ENCODE measurements at regions not wholly inside any gene's neighbourhood (a gene's known extent, or its start where the extent isn't known, plus 50 kb on each side); places are given as distances from the start of the nearest gene placed in this dataset.

DNA sequence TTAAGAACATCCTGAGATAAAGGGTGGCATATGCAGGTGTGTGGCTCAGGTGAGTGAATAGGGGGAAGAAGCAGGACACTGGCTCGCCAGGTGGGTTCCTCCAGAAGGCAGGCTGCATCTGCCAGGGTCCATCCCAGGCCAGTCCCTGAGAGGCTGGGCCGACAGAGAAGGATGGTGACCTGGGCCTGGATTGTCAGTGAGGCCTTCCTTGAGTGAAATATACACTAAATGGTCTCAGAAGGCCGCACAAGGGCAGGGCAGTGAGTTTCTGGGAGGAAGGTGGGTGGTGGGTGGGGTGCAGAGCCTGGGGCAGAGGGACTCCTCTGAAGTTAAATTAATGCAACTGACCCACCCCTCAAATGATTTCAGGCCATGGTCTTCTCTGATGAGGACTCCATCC lies 182.1 kb downstream of the ANKRD30B start:
- TF ChIP-seq, protein P1, sequence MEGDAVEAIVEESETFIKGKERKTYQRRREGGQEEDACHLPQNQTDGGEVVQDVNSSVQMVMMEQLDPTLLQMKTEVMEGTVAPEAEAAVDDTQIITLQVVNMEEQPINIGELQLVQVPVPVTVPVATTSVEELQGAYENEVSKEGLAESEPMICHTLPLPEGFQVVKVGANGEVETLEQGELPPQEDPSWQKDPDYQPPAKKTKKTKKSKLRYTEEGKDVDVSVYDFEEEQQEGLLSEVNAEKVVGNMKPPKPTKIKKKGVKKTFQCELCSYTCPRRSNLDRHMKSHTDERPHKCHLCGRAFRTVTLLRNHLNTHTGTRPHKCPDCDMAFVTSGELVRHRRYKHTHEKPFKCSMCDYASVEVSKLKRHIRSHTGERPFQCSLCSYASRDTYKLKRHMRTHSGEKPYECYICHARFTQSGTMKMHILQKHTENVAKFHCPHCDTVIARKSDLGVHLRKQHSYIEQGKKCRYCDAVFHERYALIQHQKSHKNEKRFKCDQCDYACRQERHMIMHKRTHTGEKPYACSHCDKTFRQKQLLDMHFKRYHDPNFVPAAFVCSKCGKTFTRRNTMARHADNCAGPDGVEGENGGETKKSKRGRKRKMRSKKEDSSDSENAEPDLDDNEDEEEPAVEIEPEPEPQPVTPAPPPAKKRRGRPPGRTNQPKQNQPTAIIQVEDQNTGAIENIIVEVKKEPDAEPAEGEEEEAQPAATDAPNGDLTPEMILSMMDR (IDR thresholded peaks at IDR 0.05; ENCODE audit: insufficient read depth, low read length, poor library complexity, severe bottlenecking): no peak
- TF ChIP-seq EZH2phosphoT487 (conservative IDR thresholded peaks at IDR 0.05; ENCODE audit: low read length): no peak
- no peaks in the 10 kb centered on the region for H3K9me3 ChIP-seq (ENCODE audit: insufficient read depth, low read length)
- H2AFZ ChIP-seq (ENCODE audit: low read depth, low read length, severe bottlenecking): no peak overlapping the region

DNA sequence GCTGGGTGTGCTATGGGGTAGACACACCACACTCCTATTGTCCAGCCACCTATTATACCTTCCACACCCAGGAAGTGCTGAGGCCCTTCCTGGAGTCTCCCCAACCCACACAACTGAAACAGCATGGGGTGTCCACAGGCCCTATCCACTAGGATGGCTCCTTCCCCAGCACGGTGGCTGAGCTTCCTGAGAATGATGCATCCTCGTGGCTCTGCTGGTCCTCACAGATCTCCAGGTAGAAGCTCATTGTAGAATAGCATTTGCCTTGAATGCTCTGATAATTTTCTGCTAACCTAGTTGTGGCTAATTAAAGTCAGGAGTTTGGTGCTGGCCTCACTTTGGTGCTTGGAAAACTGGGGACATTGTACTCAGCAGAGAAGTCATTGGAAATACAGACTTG lies 182.6 kb downstream of the ANKRD30B start:
- Histone ChIP-seq H3K4me3 (ENCODE audit: insufficient read depth, low read length, poor library complexity, severe bottlenecking) (no peak overlapping the region), H3K9me2 (replicated peaks; ENCODE audit: insufficient read depth, low read length) (no peaks in the 10 kb centered on the region), H2AFZ (ENCODE audit: low read depth, low read length, severe bottlenecking) (no peak overlapping the region), H4K20me1 (ENCODE audit: low read depth, low read length) (no peaks in the 10 kb centered on the region), H3K9me3 (ENCODE audit: insufficient read depth, low read length) (no peaks in the 10 kb centered on the region), H3K79me2 (ENCODE audit: insufficient read depth, low read length) (no peaks in the 10 kb centered on the region), H3K4me2 (ENCODE audit: low read depth, low read length, poor library complexity, severe bottlenecking) (no peak overlapping the region), H3F3A (ENCODE audit: insufficient read depth) (no peaks in the 10 kb centered on the region), H3K36me3 (ENCODE audit: low read length) (no peaks in the 10 kb centered on the region), H3K9ac (ENCODE audit: low read length) (no peak overlapping the region), H3K27ac (ENCODE audit: low read depth, low read length) (no peak overlapping the region), H3K27me3 (ENCODE audit: low read length) (no peaks in the 10 kb centered on the region)
- TF ChIP-seq, protein P1 (IDR thresholded peaks at IDR 0.05; ENCODE audit: insufficient read depth, low read length, poor library complexity, severe bottlenecking): no peak
- TF ChIP-seq EZH2phosphoT487 (conservative IDR thresholded peaks at IDR 0.05; ENCODE audit: low read length): no peak

More for the DNA sequence above, 182.1 kb downstream of the ANKRD30B start:
- no peak overlapping the region for H3K4me3 ChIP-seq (ENCODE audit: insufficient read depth, low read length, poor library complexity, severe bottlenecking)
- no peaks in the 10 kb centered on the region for H4K20me1 ChIP-seq (ENCODE audit: low read depth, low read length)
- no peak overlapping the region for H3K27ac ChIP-seq (ENCODE audit: low read depth, low read length)
- no peaks in the 10 kb centered on the region for H3K9me2 ChIP-seq (replicated peaks; ENCODE audit: insufficient read depth, low read length)
- H3K9ac ChIP-seq (ENCODE audit: low read length): no peak overlapping the region
- no peaks in the 10 kb centered on the region for H3F3A ChIP-seq (ENCODE audit: insufficient read depth)
- H3K79me2 ChIP-seq (ENCODE audit: insufficient read depth, low read length): no peaks in the 10 kb centered on the region
- no peak overlapping the region for H3K4me2 ChIP-seq (ENCODE audit: low read depth, low read length, poor library complexity, severe bottlenecking)
- H3K36me3 ChIP-seq (ENCODE audit: low read length): no peaks in the 10 kb centered on the region
- H3K27me3 ChIP-seq (ENCODE audit: low read length): no peaks in the 10 kb centered on the region

DNA sequence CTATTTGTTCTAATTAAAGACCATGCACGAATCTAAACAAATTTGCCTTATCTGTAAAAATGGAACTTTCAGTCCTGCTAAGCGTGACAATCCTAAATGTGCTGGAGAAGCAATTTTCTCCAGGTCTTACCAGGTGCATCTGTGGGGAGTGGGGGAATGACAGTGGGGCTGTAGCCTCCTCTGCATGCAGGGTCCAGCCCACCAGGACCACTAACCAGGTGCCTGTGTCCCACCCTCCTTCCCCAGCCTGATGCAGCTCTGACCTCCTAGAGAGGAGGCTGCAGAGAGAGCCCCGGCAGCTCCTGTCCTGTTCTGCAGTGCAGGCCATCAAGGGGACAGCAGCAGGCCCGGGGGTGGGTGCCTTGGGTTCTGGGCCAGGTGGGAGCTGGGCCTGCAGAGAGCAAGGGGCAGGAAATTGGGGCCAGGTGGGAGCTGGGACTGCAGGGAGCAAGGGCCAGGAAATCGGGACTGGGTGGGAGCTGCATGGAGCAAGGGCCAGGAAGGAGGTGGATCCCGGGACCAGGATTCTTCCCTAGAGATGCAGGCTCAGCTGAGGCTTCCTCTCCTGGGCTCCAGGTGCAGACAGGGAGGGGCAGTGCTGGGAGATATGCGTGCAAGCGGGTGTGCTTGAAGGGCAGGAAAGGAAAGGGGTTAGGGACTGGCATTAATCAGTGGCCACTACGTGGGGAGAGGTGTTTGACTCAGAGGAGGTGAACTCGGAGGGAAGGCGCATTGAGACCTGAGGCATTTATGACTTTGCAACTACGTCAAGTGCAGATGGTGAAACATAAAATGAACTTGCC lies 185.3 kb downstream of the ANKRD30B start:
- Histone ChIP-seq H3F3A (ENCODE audit: insufficient read depth) (no peaks in the 10 kb centered on the region), H2AFZ (ENCODE audit: low read depth, low read length, severe bottlenecking) (no peak overlapping the region), H3K27me3 (ENCODE audit: low read length) (no peaks in the 10 kb centered on the region), H3K9ac (ENCODE audit: low read length) (no peak overlapping the region), H3K27ac (ENCODE audit: low read depth, low read length) (no peak overlapping the region), H3K79me2 (ENCODE audit: insufficient read depth, low read length) (no peaks in the 10 kb centered on the region), H3K4me2 (ENCODE audit: low read depth, low read length, poor library complexity, severe bottlenecking) (no peak overlapping the region), H3K36me3 (ENCODE audit: low read length) (no peaks in the 10 kb centered on the region), H3K4me3 (ENCODE audit: insufficient read depth, low read length, poor library complexity, severe bottlenecking) (no peak overlapping the region), H3K9me3 (ENCODE audit: insufficient read depth, low read length) (no peaks in the 10 kb centered on the region), H4K20me1 (ENCODE audit: low read depth, low read length) (no peaks in the 10 kb centered on the region), H3K9me2 (replicated peaks; ENCODE audit: insufficient read depth, low read length) (no peaks in the 10 kb centered on the region)
- TF ChIP-seq, protein P1 (IDR thresholded peaks at IDR 0.05; ENCODE audit: insufficient read depth, low read length, poor library complexity, severe bottlenecking): no peak
- TF ChIP-seq EZH2phosphoT487 (conservative IDR thresholded peaks at IDR 0.05; ENCODE audit: low read length): no peak
